ENCODE measurements at regions not wholly inside any gene's neighbourhood (a gene's known extent, or its start where the extent isn't known, plus 50 kb on each side); places are given as distances from the start of the nearest gene placed in this dataset.

- DNase-seq (peak; percentile 84), ATAC-seq (ENCODE audit: low read depth) (peak; percentile 46)
- Histone ChIP-seq H2BK20ac (ENCODE audit: low read depth, low read length) (peak overlapping the region; percentile 77), H3K27me3 (ENCODE audit: control insufficient read depth, insufficient read depth, low read length) (no peaks in the 10 kb centered on the region), H4K8ac (ENCODE audit: low read depth in 2 of 2, low read length in 2 of 2) (peak overlapping the region; percentile 46 to 59; a peak in 3 of 4 replicates), H2AFZ (replicated peaks; ENCODE audit: low read length, poor library complexity) (peak overlapping the region; percentile 39), H3K27ac (ENCODE audit: insufficient read depth, low read length) (peak overlapping the region; percentile 59; the same call in 1 of the 2 replicates), H3K14ac (replicated peaks; ENCODE audit: low read depth, low read length) (0 out of 2 replicates have a peak overlapping the region, but pooled peaks have one; percentile 27), H3K9me1 (ENCODE audit: insufficient read depth, low read length) (peaks cover 2% of the 10 kb centered on the region; the same call in 1 of the 2 replicates), H4K5ac (ENCODE audit: low read depth, low read length) (peak overlapping the region; percentile 18), H3K4ac (ENCODE audit: low read depth, low read length) (peak overlapping the region; percentile 62), H2BK120ac (ENCODE audit: low read depth, low read length) (peak overlapping the region; percentile 71), H3K4me3 (ENCODE audit: insufficient read depth, low read depth, low read length) (no peak overlapping the region), H2BK15ac (ENCODE audit: low read depth, low read length) (no peak overlapping the region; the same call in 2 of the 3 replicates), H2AK9ac (replicated peaks; ENCODE audit: low read depth, low read length, poor library complexity) (no peak overlapping the region), H3K56ac (ENCODE audit: extremely low read depth, insufficient read depth, low read length) (no peak overlapping the region), H3K23ac (ENCODE audit: low read depth, low read length) (no peak overlapping the region), H3K4me2 (ENCODE audit: low read depth, low read length) (peak overlapping the region; percentile 72; the same call in 1 of the 2 replicates), H3K79me1 (ENCODE audit: low read depth in 1 of 2, low read length in 2 of 2) (no peaks in the 10 kb centered on the region), H2BK5ac (ENCODE audit: low read depth, low read length, poor library complexity, severe bottlenecking) (peak overlapping the region; percentile 89), H3K9me3 (ENCODE audit: control insufficient read depth, insufficient read depth, low read length) (no peaks in the 10 kb centered on the region), H4K20me1 (ENCODE audit: insufficient read depth, low read length) (no peaks in the 10 kb centered on the region), H2AK5ac (ENCODE audit: low read depth, low read length) (0 out of 2 replicates have a peak overlapping the region, but pooled peaks have one; percentile 22), H3K36me3 (ENCODE audit: control insufficient read depth, insufficient read depth, low read length) (no peaks in the 10 kb centered on the region), H3K4me1 (ENCODE audit: control insufficient read depth, insufficient read depth, low read length) (peaks cover 3% of the 10 kb centered on the region), H4K91ac (ENCODE audit: insufficient read depth, low read depth, low read length) (peak overlapping the region; percentile 23; the same call in 1 of the 2 replicates), H3K18ac (ENCODE audit: low read depth, low read length) (peak overlapping the region; percentile 61), H3K9ac (ENCODE audit: low read depth, low read length) (no peak overlapping the region; the same call in 1 of the 2 replicates)
- intact Hi-C loops (cut with micrococcal nuclease) = no loop called here
- ChIA-PET POLR2A (ENCODE audit: unreplicated experiment) (no interaction called here), CTCF (no interaction called here)
- TF ChIP-seq MXI1 (IDR thresholded peaks at IDR 0.05; ENCODE audit: borderline replicate concordance, low read depth, low read length) = no peak
- TF ChIP-seq POLR2A (IDR thresholded peaks at IDR 0.05; ENCODE audit: low read depth, low read length) = no peak
- no peak for TF ChIP-seq MAFK (IDR thresholded peaks at IDR 0.05; ENCODE audit: low read depth, low read length)
- peak; percentile 80 for TF ChIP-seq CEBPB (IDR thresholded peaks at IDR 0.05; ENCODE audit: low read depth, low read length)
- TF ChIP-seq FOS (IDR thresholded peaks at IDR 0.05; ENCODE audit: low read depth, low read length) = peak; percentile 50; the same call in 1 of the 2 replicates
- TF ChIP-seq, protein P1, sequence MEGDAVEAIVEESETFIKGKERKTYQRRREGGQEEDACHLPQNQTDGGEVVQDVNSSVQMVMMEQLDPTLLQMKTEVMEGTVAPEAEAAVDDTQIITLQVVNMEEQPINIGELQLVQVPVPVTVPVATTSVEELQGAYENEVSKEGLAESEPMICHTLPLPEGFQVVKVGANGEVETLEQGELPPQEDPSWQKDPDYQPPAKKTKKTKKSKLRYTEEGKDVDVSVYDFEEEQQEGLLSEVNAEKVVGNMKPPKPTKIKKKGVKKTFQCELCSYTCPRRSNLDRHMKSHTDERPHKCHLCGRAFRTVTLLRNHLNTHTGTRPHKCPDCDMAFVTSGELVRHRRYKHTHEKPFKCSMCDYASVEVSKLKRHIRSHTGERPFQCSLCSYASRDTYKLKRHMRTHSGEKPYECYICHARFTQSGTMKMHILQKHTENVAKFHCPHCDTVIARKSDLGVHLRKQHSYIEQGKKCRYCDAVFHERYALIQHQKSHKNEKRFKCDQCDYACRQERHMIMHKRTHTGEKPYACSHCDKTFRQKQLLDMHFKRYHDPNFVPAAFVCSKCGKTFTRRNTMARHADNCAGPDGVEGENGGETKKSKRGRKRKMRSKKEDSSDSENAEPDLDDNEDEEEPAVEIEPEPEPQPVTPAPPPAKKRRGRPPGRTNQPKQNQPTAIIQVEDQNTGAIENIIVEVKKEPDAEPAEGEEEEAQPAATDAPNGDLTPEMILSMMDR (conservative IDR thresholded peaks at IDR 0.05; ENCODE audit: low read depth, low read length) = no peak
- no TSS peak for BruUV-seq (replicated peaks)
- whole genome bisulfite sequencing, 2 experiments (ENCODE audit: extremely low coverage in 2 of 2, insufficient read length in 1 of 2) = 5% methylated on average over 2 of the region's 9 CpGs; no CpG with 5 or more reads in 1 of the 2 experiments
- in situ Hi-C loops (cut with MboI; ENCODE audit: low sequenced_read_pairs) = no loop called here
- dilution Hi-C loops (cut with HindIII; ENCODE audit: low sequenced_read_pairs, unreplicated experiment) = no loop called here
Observed at GRCh38 chr1:171434717-171435346, 50.5 kb upstream of the PRRC2C start.

Data from IMR-90 (cell line).